DMS53 (cell line): ENCODE measurements at regions not wholly inside any gene's neighbourhood (a gene's known extent, or its start where the extent isn't known, plus 50 kb on each side); places are given as distances from the start of the nearest gene placed in this dataset.

Experiments used
- DNase-seq: peaks from one replicate; lab custom pipeline; 2025; lab: John Stamatoyannopoulos, UW

DNA sequence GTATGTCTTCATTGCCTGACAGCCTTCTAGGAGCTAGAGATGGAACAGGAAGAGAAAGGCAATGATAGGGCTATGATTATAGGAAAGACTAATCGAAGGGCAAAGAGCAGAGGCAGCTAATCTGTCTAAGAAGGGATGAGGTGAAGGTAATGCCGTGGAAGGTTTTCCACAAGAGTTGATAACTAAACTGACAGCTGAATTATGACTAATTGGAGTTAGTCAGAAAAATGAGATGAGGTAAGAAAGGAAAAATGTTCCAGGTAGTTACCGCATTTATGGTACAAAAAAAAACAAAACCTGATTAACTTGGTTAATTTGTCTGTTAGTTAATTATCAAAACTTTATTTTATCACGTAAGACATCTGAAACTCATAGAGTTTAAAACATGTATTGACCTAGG is 260.3 kb downstream of the SLITRK6 start:
- DNase-seq, result no peak

- DNase-seq, result no peak
Measured at GRCh38 chr13:85537601-85538000, 261.6 kb downstream of the SLITRK6 start.

- no peak for DNase-seq
Measured at GRCh38 chr13:85536706-85537105, 262.5 kb downstream of the SLITRK6 start.

DNA sequence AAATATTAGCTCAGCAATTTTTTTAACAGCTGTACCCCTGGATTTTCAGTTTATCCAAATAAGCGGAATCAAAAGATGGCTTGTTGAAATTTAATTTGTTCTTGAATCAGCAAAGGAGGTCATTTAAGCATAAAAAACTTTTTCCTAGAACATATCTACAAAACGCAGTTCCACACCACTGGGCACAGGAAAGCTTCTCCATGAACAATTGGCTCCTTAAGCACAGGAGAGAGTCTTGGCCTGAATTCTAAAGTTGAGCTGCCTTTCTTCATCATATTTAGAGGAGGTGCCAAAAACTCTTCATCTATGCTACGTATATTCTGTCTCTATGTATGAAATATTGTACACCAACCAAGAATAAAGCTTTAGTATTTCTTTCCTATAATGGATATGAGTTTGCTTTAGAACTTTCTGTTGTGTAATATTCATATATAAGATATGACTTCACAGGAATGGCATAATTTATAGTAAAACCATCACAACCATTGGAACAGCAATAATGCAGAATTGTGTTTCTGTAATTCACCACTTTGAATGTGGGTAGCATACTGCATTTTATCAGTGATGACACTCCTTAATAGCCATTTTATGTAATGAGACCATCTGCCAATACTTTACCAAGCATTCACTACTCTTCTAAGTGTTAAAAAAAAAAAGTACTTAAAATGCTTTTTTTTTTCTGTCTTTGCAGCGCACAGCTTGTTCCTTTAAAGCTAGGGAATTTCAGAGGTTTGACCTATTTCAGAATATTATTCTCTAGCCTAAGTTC is 263.7 kb downstream of the SLITRK6 start:
- no peak for DNase-seq

- no peak for DNase-seq
Measured at GRCh38 chr13:85533911-85534310, 265.3 kb downstream of the SLITRK6 start.

DNA sequence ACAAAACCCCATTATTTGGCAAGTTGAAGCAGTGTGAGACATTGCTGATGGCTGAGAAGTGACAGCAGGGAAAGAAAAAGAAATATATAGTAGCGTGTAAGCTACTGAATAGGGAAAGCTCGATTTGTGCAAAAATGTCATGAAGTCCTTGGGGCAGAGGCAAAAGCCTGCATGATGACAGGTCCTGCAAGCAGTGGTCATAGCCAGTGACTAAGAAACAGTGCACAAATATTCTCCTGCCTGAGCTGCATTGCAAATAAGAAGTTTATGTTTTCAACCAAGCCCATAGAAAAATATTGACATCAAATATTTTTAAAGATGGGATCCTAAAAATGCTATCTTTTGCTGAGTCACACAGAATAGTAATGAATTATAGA is 270.0 kb downstream of the SLITRK6 start:
- DNase-seq, result no peak

DNA sequence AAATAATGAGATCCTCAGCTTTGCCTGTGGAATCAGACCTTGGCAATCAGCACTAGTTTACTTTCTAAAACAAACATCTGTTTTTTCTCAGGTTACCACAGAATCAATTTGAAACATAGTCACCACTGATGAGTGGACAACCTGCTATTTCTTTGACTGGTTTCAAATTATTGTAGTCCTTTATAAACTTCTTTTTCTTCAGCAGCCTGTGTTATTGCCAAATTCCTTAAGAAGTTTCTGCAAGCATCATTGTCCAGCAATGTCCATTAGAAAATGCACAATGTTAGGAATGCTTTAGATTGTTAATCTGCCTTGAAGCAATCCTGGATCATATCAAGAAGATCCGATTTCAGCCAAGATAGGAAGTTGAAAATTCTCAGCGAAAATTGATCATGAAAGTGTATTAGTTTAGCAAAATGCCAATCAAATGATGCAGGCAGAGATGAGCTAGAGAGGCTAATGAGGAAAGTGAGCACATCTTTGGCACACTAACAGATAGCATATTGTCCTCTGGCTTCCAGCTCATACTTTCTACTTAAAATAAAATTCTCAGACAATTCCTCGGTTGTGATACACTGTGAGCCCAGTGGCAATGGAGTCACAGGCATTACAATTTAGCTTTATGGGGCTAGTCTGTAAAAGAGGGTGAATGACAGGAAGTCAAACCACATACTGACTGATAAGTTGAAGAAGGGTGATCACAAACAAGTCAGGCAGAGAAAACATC is 270.6 kb downstream of the SLITRK6 start:
- DNase-seq, result no peak

DNA sequence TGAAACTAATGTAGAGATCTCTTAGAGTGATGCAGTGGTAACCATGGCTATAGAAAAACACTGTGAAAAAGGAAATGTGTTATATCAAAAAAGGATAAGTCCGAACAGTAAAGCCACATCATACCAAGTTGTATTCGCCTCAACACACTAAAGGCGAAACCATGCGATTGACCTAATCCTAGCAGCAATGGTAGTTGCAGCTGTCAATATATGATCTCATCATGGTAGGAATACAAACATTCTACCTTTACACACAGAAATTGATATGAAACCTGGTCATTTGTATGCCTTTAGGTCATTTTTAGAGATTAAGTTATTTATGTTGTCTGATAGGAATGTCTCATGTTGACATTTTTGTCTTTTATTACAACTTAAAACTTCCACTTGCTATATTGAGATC is 271.9 kb downstream of the SLITRK6 start:
- DNase-seq, result peak; percentile 26

- DNase-seq, result no peak
Measured at GRCh38 chr13:85525411-85525810, 273.8 kb downstream of the SLITRK6 start.

- DNase-seq, result peak; percentile 80
Measured at GRCh38 chr13:85521657-85522056, 277.6 kb downstream of the SLITRK6 start.

DNA sequence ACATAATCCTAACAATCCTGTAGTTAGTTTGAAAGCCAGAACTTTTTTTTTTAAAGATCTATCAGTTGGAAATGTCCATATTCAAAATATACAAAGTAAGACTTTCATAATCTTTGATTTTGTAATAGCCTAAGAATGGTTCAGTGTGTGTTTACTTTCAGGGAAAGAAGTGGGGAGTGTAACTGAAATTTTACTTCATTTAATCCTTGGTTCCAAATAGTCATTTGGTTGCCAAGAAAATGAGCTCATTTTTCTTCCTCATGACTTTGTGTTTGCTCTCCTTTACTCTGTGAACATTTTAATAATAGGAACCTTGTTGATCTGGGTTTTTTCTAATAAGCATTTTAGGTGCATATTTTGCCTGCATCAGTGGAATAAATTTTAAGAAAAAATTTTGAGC is 278.8 kb downstream of the SLITRK6 start:
- DNase-seq, result no peak

DNA sequence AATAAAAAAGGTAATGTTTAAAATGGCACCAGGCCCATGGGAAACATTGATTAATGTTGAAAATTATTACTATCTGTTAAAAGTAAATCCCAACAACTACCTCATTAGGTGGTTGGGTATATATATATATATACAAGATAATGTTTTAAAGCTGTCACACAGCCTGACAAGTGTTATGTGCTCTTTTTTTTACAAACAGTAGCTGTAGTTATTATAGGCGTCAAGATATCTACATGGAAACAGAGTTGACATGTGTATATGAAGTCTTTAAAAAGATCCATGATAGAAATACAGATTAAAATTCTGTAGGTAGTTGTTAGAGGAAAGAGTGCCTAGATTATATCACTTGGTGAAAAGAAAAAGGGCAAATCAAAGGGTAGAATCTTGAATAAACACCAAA is 279.9 kb downstream of the SLITRK6 start:
- DNase-seq, result no peak

GRCh38 chr13:85512421-85512820 is 286.8 kb downstream of the SLITRK6 start:
- no peak for DNase-seq

DNA sequence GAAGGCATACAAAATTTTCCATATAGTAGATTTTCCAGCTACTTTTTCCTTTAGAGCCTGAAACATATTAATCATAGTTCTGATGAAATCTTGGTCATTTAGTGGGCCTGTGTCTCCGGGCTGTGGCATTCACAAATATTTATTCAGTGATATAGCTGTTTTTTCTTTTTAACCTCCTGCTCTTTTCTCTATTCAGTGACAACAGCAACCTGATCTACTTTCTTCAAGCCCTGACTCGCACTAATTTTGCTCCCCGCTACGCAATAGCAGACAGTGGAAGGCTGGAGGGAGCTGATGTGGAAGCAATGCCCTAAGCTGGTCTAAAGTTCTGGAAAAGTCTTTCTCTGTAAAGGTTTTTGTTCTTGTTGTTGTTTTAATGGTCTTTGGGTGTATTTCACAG is 289.7 kb downstream of the SLITRK6 start:
- DNase-seq, result peak; percentile 0

- no peak for DNase-seq
Measured at GRCh38 chr13:85508683-85509329, 290.4 kb downstream of the SLITRK6 start.

DNA sequence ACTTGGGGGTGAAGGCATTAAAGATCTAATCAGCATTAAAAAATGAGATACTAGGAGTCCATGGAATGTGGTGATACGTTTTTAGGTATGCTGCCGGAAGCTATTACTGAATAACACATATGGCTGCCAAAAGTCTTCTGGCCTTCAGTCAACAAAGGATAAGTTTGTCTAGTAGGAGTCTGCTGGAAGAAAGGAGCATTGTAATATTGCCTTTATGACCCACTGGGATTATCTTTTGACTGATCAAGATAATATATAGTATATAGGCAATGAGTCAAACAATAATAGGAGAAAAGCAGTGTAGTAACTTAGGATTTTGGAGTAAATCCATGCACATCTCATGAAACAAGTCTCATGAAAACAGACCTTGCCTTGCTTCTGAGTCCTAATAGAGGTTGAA is 295.4 kb downstream of the SLITRK6 start:
- no peak for DNase-seq

DNA sequence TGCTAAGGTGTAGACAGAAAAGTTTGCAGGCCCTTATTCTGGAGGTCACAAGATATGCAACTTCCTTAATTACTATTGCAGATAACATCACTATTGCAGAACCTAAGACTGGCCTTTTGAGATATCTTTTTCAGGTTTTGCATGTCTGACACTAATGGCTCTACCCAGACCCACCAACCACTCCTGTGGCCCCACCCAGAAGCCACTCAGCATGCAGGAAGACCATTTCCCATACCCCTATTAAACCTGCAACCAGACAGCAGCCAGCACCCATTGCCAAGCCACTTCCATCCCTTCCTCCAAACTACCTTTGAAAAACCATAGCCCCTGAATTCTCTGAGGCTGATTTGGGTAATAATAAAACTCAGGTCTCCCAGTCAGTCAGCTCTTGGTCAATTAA is 297.6 kb downstream of the SLITRK6 start:
- DNase-seq, result no peak

DNA sequence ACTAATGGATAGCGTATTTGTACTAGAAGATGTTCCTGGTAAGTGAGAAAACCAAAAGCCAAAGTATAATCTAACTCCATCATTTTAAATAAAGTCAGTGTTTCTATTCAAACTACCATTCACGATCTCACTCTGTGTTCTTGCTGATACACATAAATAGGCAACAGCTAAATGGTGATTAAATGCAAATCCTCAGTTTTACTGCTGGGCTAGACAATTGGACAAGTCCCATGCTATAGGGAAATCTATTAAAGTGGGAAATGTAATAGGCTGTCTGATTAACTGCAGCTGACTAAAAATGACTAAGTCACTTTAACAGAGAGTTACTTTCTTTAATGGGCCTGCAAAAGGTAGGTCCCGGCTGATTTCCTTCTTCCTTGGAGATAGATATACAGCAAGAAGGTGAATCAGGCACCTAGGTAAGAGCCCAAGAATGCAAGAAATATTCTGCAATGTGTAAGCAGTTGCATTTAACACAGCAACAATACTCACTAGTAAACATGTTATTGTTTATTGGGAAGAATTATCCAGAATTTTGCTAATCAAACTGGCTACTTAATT is 298.4 kb downstream of the SLITRK6 start:
- DNase-seq, result no peak

DNA sequence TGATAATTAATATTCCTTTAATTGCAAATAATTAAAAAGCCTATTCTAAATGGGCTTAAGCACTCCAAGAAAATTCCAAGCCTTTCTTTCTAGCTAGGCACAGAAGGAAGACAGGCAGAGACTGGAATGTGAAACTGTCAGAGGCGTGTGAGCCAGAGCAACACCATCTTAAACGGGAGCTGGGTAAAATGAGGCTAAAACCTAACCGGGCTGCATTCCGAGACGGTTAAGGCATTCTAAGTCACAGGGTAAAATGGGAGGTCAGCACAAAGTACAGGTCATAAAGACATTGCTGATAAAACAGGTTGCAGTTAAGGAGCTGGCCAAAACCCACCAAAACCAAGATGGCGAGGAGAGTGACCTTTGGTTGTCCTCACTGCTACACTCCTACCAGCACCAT is 300.4 kb downstream of the SLITRK6 start:
- DNase-seq, result no peak

- no peak for DNase-seq
Measured at GRCh38 chr13:85497652-85498051, 301.6 kb downstream of the SLITRK6 start.

- DNase-seq, result no peak
Measured at GRCh38 chr13:85492283-85492682, 306.9 kb downstream of the SLITRK6 start.

GRCh38 chr13:85486663-85487062 is 312.6 kb downstream of the SLITRK6 start:
- DNase-seq, result no peak

GRCh38 chr13:85473144-85473543 is 326.1 kb downstream of the SLITRK6 start:
- DNase-seq, result no peak
